HG03175 (cell line): ENCODE measurements at regions not wholly inside any gene's neighbourhood (a gene's known extent, or its start where the extent isn't known, plus 50 kb on each side); places are given as distances from the start of the nearest gene placed in this dataset.
"Not testable (repeated sequence)": the region's sequence is repeated elsewhere in the genome, so short reads cannot be mapped to it uniquely, and the experiment has no call there.

ENCODE experiments used
- ATAC-seq: cut with Tn5 transposase; IDR thresholded peaks from one replicate; pipeline ENCODE4 v1.9.1; 2021; ENCODE audit warnings: mild to moderate bottlenecking, moderate library complexity; ENCODE audit not compliant: unreplicated experiment

DNA sequence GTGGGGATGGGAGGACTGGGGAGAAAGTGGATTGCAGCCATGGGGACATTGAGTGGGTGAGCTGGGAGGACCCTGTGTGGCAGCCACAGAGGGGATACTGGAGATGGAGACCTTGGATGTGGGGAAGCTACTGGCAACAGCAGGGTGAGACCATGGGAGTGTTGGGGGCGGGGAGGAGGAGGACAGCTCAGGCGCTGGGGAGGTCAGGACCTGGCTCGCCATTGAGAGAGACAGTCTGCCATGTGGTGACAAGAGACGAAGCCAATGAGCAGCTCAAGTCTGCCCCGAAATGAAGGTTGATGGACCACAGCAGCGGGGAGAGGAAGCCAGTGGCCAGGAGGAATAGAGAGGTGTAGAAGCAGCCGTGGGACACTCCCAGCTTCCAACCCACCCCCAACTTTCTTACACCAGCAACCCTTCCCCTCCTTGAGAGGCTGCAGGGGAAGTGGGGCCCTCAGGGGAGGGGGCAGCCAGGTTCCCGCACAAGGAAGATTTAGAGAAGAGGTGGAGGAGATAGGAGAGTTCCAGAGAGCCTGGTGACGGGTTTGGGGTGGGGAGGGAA, 118.1 kb downstream of the ASB7 start:
- ATAC-seq: no peak

DNA sequence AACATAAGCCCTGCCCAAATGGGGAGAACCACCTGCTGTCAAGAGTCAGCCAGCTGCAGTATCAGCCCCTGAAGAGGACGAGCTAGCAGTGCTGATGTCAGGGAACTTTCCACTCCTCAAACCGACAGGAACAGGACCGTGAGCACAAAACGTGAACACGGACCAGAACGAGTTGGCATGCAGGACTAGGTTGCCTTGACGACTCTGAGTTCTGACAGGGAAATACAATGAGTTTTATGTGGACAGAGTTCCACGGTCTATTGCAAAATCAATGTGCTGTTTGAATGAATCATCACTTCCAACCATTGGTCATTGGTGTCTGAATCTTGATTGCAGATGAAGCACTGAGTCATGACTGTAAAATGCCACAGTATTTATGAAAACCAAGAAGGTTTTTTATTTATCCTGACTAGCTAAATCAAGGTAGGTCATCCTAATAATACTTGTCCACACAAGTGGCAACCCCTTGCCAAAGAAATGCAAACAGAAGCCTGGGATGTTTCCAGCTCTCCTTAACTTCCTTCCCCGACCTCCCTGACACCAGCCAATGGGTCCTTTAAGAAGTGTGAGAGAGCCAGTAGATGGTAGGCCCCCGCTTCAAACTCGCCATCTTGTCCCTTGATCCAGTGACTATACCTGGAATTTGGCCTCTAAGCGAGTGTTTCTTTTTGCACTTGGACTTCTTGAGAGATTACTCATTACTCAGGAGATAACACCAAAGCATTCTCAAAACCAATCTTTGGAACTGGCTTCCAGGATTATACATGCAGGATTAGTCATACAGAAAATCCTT, 119.6 kb downstream of the ASB7 start:
- no peak for ATAC-seq

DNA sequence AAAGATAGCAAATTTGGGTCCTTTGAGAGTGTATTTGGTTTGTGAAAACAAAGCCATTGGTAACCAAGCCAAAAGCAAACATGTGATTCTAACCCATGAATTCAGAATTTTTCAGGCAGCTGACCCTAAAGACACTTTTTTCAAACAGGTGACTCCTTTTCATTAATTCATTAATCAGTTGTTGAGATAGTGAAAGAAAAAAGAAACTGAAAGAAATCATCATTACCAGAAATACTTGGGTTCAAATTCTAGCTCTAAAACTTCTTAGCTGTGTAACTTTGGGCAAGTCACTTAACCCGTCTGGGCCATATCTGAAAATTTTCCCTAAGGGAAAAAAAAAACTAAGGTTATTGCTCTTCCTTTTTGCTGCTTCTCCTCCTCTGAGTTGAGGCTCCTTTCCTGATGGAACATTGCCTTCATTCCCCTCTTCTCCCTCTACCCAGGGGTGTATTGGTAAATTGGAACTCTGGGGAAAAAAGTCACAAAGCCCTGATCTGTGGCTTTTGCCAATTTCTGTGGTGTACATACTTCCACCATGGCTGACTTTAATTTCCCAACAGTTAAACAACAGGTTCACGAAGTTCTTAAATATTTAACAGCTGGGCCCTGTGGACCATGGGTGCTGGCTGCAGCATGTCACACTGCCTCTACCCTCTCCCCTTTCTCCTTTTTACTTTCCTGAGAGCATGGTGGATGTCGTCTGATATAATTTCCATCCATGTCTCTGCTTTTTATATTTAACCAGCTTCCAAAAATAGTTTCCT, 120.3 kb downstream of the ASB7 start:
- no peak for ATAC-seq

DNA sequence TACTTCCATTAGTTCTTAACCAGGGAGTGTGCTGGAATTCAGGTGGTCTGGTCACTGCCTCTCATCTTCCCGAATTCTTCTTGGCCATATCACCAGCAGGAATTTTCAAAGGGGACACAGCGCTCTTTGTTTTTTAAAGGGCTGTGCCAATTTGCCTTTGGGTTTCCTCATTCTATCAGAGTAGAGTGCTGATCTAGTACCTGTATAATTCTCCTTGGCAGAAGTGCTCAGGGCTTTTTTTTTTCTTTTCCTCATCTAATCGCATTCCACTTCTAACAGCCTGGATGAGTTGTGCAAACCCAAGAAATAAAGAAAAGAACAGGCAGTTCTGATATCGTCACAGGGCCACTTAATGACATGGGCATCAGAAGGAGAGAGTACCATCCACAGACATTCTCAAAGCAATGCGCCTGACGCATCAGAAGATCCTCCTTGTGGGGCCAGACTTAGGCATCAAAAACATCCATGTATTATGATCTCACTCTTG, 121.0 kb downstream of the ASB7 start:
- no peak for ATAC-seq

DNA sequence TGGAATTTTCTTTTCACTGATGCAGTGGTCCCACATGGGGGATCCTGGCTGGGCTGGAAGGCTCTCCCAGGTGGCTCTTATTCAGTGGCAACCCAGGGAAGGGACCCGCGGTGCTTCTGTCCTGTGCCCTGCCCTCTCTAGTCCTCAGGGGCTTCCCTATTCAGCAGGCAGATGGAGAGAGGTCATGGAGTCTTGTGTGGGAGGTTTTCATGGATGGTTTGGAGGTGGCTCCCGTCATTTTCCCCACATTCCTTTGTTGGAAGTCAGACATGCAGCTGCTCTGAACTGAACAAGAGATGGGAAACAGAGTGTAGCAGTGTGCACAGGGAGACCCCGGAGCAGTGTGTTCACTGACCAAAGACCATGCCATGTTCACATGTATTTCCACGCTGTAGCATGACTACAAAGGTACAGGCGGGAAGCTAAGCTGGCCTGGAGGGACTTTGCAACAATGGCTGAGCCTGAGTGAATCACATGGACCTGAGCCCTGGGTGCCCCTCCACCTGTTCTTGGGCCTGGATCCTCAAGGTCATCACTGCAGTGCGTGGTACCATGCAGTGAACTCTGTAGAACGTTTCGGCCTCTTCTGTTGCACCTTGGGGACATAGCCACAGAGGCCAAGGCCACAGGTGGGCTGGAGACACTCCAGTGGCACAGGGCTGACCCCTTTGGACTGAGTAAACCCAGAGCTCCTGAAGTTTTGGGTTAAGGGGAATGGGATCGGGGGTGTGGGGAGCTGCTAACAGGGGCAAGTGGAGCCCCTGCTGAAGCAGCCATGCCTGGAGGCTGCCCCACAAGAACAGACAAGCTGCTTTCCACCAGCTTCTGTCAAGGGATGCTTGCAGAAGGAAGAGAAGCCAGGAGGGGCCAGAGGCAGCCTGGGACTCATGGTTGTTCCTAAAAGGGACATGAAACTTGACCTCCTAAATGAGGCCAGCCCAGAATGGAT, 123.0 kb downstream of the ASB7 start:
- ATAC-seq: no peak

DNA sequence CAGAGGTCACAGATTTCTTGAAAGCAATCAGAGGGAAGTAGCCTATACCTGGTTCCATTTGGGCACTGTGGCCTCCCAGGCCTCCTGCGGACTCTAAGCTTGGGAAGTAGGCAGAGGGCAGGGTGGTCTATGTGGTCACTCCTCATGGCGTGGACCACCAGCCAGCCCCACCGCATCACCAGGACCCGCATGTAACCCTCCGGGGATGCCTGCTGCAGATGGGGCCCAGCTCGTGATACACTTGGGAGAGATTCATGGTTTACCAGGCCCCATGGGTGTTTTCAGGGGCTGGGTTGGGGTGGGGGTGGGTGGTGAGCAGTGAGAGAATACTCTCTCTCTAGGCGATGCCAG, 123.7 kb downstream of the ASB7 start:
- ATAC-seq: no peak

DNA sequence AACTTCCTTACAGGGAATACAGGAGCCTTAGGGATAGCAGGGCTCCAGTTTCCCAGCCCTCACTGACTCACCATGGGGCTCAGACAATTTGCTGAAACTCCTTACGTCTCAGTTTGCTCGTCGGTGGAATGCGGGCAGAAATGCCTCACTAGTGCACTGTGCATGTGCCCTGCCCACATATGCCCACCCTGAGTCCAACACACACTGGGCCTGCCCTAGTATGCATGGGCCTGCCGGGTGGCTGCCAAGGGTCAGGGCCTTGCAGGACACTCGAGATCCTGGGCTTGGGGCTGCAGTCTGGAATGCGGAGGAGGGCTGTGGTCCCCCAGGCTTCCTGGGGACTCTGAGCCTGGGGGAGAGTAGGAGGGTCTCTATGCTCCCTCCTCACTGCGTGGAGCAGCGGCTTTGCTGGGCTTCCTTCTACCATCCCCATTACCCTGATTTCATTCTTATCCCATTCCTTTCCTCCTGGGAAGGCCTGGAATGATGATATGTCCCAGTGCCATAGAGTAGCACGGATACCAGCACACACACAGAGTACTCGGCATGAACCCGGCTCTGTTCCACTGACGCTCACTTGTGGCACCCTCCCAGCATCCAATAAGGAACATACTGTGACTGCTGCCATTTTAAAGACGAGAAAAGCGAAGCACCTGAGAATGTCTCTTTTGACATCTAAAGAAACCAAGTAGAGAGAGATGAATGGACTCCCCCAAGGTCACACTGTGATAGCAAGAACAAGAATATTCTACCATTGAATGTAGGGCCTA, 124.2 kb downstream of the ASB7 start:
- ATAC-seq: no peak

DNA sequence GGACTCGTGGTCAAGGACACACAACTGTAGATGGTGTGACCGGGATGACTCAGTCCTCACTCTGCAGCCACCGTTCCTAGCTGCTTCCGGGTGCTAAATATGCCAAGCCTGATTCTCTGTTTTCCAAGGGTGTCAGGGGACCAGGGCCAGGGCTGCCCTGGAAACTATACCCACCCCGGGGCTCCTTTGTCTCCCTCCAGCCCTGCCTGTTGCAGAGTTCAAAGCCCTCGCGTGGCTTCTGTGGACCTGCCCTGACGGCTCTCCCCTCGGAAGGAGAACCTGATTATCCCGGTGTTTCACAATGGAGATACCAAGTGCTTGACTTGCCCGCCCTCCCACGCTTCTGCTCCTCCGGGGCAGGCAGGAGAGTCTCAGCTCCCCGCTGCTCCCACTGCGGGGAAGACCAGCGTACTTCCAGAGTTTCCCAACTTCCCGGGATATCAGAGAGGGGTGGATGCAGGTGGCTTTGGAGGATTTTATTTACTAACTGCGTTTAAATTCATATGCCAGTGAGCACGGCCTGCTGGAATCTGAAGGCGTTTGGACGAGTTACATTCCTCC, 125.0 kb downstream of the ASB7 start:
- no peak for ATAC-seq

DNA sequence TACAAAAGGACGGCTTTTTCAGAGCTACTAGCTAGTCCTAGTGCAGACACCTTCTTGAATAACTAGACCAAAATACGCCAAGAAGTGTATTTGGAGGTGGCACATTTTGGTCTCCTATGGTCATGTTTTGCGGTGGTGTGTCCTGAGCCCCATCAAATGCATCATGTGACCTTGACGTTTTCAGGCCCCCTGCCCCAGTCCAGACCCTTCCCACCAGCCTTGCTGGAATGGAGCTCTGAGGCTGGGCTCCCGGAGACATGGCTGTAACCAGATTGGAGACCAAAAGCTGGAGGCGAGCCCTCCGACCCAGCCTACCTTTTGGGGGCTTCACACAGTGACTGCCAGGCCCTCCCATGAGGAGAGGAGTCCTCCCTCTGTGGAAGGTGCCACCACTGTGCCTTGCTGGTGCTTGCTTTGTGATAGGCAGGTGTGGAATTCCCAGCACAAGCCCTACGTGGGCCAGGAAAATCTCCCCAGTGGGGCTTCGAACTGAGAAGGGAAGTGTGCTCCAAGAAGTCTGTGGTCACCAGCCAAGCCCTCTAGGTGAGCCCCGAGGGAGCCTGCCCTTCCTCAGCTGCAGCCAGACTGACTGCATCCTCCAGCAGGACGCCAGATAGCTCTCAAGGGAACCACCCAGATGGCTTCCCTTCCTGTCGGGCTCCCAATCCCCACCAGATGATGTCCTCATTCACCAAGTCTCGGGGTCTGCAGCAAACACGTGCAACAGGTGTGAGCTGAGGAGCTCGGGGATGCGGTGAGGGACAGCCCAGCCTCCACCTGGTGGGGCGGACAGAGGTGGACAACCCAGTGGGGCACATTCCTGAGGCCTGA, 126.2 kb downstream of the ASB7 start:
- no peak for ATAC-seq

DNA sequence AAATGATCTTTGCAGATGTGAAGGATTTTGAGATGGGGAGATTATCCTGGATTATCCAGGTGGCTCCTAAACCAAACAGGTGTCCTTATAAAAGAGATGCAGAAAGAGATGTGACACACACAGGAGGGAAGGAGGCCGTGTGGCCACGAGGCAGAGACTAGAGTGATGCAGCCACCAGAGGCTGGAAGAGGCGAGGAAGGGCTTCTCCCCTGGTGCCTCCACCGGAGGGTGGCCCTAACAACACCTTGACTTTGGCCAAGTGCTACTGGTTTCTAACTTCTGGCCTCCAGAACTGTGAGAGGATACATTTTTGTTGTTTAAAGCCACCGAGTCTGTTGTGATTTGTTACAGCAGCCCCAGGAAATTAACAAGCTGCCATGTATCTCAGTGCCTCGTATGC, 127.1 kb downstream of the ASB7 start:
- no peak for ATAC-seq

DNA sequence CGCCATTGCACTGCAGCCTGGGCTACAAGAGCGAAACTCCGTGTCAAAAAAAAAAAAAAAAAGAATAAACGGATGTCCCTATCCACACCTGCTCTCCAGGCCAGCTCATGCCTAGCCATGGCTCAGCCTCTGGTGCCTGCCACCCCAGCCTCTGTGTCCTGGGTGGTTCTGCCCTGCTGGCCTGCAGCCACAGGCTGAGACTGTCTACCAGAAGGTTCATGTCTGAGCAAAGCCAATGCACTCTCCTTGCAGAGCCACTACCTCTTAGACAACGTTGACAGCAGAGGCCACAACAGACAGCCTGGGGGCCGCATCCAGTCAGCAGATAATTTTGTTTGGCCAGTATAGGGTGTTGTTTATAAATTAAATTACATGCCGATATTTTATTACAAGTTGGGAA, 127.7 kb downstream of the ASB7 start:
- no peak for ATAC-seq

DNA sequence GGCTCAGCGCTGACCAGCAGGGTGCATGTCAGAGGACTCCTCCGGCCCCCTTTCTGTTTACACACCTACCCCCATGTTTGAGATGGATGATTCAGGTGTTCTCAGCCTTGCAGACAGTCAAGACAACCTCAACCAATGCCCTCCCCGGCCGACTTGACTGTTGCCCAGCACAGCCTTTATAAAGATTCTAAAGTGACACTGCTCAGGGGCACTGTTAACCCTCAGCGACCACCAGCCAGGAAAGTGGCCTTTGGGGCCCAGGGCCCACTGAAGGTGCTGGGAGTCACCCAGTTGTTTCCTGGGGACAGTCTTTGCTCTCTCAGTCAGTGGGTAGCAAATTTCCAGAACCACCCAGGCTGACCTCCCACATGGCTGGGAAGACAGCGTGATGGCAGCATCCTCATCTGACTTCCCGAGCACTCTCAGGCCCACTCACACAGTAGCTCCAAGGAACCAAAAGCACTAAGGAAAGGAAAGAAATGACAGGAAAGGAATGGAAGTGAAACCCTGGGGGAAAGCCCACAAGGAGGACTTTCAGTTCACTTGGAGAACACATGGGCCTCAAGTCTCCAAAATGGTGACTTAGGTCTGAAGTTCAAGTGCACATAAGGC, 128.4 kb downstream of the ASB7 start:
- ATAC-seq: no peak

DNA sequence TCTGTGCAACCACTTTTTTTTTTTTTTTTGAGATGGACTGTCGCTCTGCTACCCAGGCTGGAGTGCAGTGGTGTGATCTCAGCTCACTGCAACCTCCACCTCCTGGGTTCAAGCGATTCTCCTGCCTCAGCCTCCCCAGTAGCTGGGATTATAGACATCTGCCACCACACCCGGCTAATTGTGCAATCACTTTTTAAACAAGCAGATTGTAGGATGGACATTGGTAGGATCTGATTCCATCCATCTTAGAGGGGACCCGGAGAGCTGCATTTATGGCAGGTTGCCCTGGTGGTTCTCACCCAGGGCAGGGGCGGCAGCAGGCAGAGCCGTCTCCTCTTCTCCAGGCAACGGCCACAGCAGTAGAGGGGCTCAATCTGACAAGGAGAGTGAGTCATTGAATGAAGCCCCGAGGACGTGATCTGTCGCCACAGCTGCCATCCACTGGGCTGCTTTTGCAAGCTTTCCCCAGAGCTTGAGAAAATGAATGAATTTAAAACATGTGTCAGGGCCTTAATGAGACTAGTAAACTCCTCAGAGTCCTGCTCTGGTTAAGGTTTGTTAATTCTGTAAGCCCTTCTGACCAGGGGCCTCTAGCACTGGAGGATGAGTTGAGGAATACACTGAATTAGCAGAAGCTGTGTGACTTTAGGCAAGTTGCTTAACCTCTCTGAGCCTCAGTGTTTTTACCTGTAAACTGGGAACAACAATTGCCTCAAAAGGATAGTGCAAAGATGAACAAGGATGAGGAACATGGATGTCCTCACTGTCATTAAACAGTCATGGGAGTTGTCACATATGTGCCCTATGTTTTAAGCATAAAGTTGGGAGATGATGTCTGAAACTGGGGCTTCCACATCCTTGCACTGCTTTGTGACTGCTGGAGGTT, 129.1 kb downstream of the ASB7 start:
- no peak for ATAC-seq

DNA sequence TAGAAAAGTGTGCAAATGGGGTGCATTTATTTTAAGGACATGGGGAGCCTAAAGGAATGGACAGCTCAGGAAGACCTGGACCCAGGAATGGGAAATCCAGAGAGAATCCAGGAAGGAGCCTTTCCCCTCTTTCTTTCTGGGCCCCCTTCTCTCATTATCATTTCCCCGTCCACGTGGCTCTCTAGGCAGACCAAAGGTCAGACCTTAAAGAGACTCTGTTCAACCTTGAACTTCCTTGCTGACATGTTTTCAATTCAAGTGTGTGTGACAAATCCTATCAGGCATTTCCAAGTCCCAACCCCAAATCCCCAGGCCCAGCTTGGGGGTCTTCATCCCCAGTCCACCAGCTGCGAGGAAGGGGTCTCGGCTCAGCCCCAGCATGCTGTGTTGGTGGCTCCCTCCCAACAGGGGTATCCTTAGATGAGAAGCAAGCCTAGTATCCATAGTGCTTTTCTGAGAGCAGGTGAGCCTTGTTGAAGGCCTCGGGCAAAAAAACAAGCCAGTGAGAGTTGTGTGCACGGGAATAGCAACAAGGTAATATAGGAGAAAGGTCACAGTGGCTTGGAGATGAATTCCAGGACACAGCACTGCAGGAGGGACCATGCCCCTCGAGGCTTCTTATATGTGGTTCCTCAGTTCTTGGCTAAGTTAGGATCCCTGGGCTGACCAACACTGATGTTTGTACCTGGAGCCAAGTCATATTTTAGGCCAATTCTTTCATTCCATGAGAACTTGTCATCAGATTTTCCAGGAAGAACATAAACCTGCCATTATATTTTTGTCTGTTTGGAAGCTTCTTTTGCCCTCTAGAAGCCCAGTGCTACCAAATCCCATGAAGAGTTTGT, 130.0 kb downstream of the ASB7 start:
- ATAC-seq: no peak

DNA sequence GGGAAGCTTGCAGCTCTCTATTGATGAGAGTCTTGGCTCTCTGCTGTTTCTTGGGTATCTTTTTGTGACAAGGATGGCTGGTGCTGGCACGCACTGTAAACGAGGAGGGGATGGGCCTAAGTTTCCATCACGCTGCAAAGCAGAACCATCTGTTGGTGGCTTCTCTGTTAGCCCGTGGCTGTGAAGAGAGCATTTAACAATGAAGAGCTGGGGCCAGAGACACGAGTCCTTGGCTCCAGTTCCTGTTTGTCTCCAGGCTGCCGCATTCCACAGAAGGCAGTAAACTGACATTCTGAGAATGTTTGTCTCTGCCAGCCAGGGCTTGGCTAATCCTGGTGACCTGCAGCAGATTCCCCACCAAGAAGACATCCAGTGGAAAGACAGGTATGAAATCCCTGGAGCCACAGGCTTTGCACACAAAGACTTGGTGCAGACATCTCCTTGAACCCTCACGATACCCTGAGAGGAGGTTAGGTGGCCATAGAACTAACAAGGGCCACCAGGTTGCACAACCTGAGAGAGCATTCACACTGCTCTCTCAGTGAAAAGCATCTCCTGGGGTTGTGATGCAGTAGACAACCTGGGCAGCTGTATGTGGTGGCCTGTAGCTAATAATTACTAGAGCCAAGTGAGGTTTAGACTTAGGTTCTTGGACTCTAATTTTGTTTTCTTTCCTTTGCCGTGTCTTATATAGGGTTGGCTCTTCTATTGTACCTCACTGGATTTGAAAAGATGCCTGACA, 130.9 kb downstream of the ASB7 start:
- ATAC-seq: no peak

DNA sequence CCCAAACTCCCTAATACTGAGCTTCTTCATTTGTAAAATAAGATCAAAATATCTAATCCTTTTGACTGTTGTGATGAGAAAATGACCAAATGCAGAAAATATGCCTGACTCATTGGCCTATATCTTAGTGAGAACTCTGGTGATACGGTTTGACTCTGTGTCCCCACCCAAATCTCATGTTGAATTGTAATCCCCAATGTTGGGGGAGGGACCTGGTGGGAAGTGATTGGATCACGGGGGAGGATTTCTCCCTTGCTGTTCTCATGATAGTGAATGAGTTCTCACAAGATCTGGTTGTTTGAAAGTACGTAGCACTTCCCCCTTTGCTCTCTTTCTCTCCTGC, 131.4 kb downstream of the ASB7 start:
- ATAC-seq: not testable (repeated sequence)
